SJSA1 (cell line): ENCODE measurements at regions not wholly inside any gene's neighbourhood (a gene's known extent, or its start where the extent isn't known, plus 50 kb on each side); places are given as distances from the start of the nearest gene placed in this dataset.

Experiments
- DNase-seq, 2 experiments: peaks; one replicate each; pipeline ENCODE4 v3.0.0-alpha.2; 2015 to 2020; ENCODE audit warnings: low spot score in 2 of 2, low read depth in 1 of 2
- H3K27ac ChIP-seq: fragments of 250-450 bp; sonication (Bioruptor Pico); 2 replicates; pipeline ENCODE4 v1.5.1; 2020; ENCODE audit warnings: mild to moderate bottlenecking, moderate library complexity
- H3K27me3 ChIP-seq: fragments of 250-450 bp; sonication (Bioruptor Pico); replicated peaks from 2 replicates; pipeline ENCODE4 v1.5.1; 2020; ENCODE audit warnings: mild to moderate bottlenecking, moderate library complexity
- H3K36me3 ChIP-seq: fragments of 250-450 bp; sonication (Bioruptor Pico); 2 replicates; pipeline ENCODE4 v1.5.1; 2020; ENCODE audit warnings: mild to moderate bottlenecking
- H3K4me1 ChIP-seq: fragments of 250-450 bp; sonication (Bioruptor Pico); replicated peaks from 2 replicates; pipeline ENCODE4 v1.6.1; 2021; ENCODE audit warnings: mild to moderate bottlenecking
- H3K4me3 ChIP-seq: fragments of 250-450 bp; sonication (Bioruptor Pico); 2 replicates; pipeline ENCODE4 v1.5.1; 2020; ENCODE audit warnings: mild to moderate bottlenecking
- H3K9me3 ChIP-seq: fragments of 250-450 bp; sonication (Bioruptor Pico); replicated peaks from 2 replicates; pipeline ENCODE4 v1.5.1; 2020; ENCODE audit warnings: mild to moderate bottlenecking

- Histone ChIP-seq H3K36me3 (no peaks in the 10 kb centered on the region), H3K4me3 (no peak overlapping the region), H3K27ac (no peak overlapping the region), H3K9me3 (no peaks in the 10 kb centered on the region), H3K27me3 (no peaks in the 10 kb centered on the region; the same call in 1 of the 2 replicates), H3K4me1 (no peaks in the 10 kb centered on the region)
- no peak for DNase-seq
These were observed 577.2 kb upstream of the MAP3K7 start for GRCh38 chr6:91164105-91164504.

GRCh38 chr6:91161246-91161645 is 574.4 kb upstream of the MAP3K7 start:
- Histone ChIP-seq H3K4me3 (no peak overlapping the region), H3K4me1 (no peaks in the 10 kb centered on the region), H3K27me3 (no peaks in the 10 kb centered on the region), H3K36me3 (no peaks in the 10 kb centered on the region), H3K27ac (no peak overlapping the region), H3K9me3 (no peaks in the 10 kb centered on the region)
- DNase-seq, result no peak

- Histone ChIP-seq H3K4me3 (no peak overlapping the region), H3K27me3 (no peaks in the 10 kb centered on the region), H3K27ac (no peak overlapping the region), H3K36me3 (no peaks in the 10 kb centered on the region), H3K4me1 (peaks cover 13% of the 10 kb centered on the region; the same call in 1 of the 2 replicates), H3K9me3 (no peaks in the 10 kb centered on the region)
- no peak for DNase-seq
These were observed 568.4 kb upstream of the MAP3K7 start for GRCh38 chr6:91155129-91155785.

- no peak overlapping the region for H3K27ac ChIP-seq
- no peaks in the 10 kb centered on the region for H3K36me3 ChIP-seq
- H3K9me3 ChIP-seq, result no peaks in the 10 kb centered on the region
- H3K4me1 ChIP-seq, result peaks cover 13% of the 10 kb centered on the region; the same call in 1 of the 2 replicates
- H3K27me3 ChIP-seq, result 0 out of 2 replicates have a peak, but pooled peaks cover 2% of the 10 kb centered on the region
- no peak for DNase-seq
- H3K4me3 ChIP-seq, result no peak overlapping the region
These were observed 566.0 kb upstream of the MAP3K7 start for GRCh38 chr6:91152824-91153223.

GRCh38 chr6:91149956-91150705 is 563.3 kb upstream of the MAP3K7 start:
- DNase-seq, result no peak
- no peak overlapping the region for H3K27ac ChIP-seq
- H3K36me3 ChIP-seq, result no peaks in the 10 kb centered on the region
- no peak overlapping the region for H3K4me3 ChIP-seq
- H3K27me3 ChIP-seq, result 0 out of 2 replicates have a peak, but pooled peaks cover 2% of the 10 kb centered on the region
- H3K9me3 ChIP-seq, result no peaks in the 10 kb centered on the region
- H3K4me1 ChIP-seq, result peaks cover 10% of the 10 kb centered on the region; the same call in 1 of the 2 replicates

- no peak for DNase-seq
- Histone ChIP-seq H3K4me3 (no peak overlapping the region), H3K27me3 (0 out of 2 replicates have a peak, but pooled peaks cover 2% of the 10 kb centered on the region), H3K27ac (no peak overlapping the region), H3K36me3 (no peaks in the 10 kb centered on the region), H3K9me3 (no peaks in the 10 kb centered on the region), H3K4me1 (peaks cover 6% of the 10 kb centered on the region; the same call in 1 of the 2 replicates)
These were observed 562.5 kb upstream of the MAP3K7 start for GRCh38 chr6:91149246-91149955.

- H3K27ac ChIP-seq, result no peak overlapping the region
- no peak for DNase-seq
- H3K4me3 ChIP-seq, result no peak overlapping the region
- peaks cover 6% of the 10 kb centered on the region; the same call in 1 of the 2 replicates for H3K4me1 ChIP-seq
- 0 out of 2 replicates have a peak, but pooled peaks cover under 1% of the 10 kb centered on the region for H3K27me3 ChIP-seq
- no peaks in the 10 kb centered on the region for H3K9me3 ChIP-seq
- no peaks in the 10 kb centered on the region for H3K36me3 ChIP-seq
These were observed 557.3 kb upstream of the MAP3K7 start for GRCh38 chr6:91144126-91144525.

GRCh38 chr6:91142154-91142553 is 555.3 kb upstream of the MAP3K7 start:
- H3K36me3 ChIP-seq, result no peaks in the 10 kb centered on the region
- no peak overlapping the region for H3K4me3 ChIP-seq
- H3K27me3 ChIP-seq, result no peaks in the 10 kb centered on the region
- H3K27ac ChIP-seq, result no peak overlapping the region
- DNase-seq, result no peak
- peaks cover 6% of the 10 kb centered on the region; the same call in 1 of the 2 replicates for H3K4me1 ChIP-seq
- no peaks in the 10 kb centered on the region for H3K9me3 ChIP-seq

- no peak overlapping the region for H3K4me3 ChIP-seq
- DNase-seq, result no peak
- no peak overlapping the region for H3K27ac ChIP-seq
- no peaks in the 10 kb centered on the region for H3K27me3 ChIP-seq
- no peaks in the 10 kb centered on the region for H3K9me3 ChIP-seq
- peaks cover 6% of the 10 kb centered on the region; the same call in 1 of the 2 replicates for H3K4me1 ChIP-seq
- H3K36me3 ChIP-seq, result no peaks in the 10 kb centered on the region
These were observed 554.5 kb upstream of the MAP3K7 start for GRCh38 chr6:91141346-91141745.

- Histone ChIP-seq H3K27me3 (no peaks in the 10 kb centered on the region), H3K27ac (no peak overlapping the region), H3K4me1 (peaks cover 6% of the 10 kb centered on the region; the same call in 1 of the 2 replicates), H3K9me3 (no peaks in the 10 kb centered on the region), H3K4me3 (no peak overlapping the region), H3K36me3 (no peaks in the 10 kb centered on the region)
- DNase-seq, result no peak
These were observed 553.6 kb upstream of the MAP3K7 start for GRCh38 chr6:91140449-91140848.

GRCh38 chr6:91137286-91137685 is 550.4 kb upstream of the MAP3K7 start:
- Histone ChIP-seq H3K27ac (no peak overlapping the region), H3K4me1 (peaks cover 6% of the 10 kb centered on the region; the same call in 1 of the 2 replicates), H3K9me3 (no peaks in the 10 kb centered on the region), H3K27me3 (no peaks in the 10 kb centered on the region), H3K4me3 (no peak overlapping the region), H3K36me3 (no peaks in the 10 kb centered on the region)
- no peak for DNase-seq

GRCh38 chr6:91135406-91136103 is 548.7 kb upstream of the MAP3K7 start:
- H3K9me3 ChIP-seq, result no peaks in the 10 kb centered on the region
- no peak for DNase-seq
- no peak overlapping the region for H3K27ac ChIP-seq
- peaks cover 4% of the 10 kb centered on the region; the same call in 1 of the 2 replicates for H3K4me1 ChIP-seq
- H3K4me3 ChIP-seq, result no peak overlapping the region
- no peaks in the 10 kb centered on the region for H3K27me3 ChIP-seq
- H3K36me3 ChIP-seq, result no peaks in the 10 kb centered on the region

GRCh38 chr6:91132461-91132860 is 545.6 kb upstream of the MAP3K7 start:
- Histone ChIP-seq H3K9me3 (no peaks in the 10 kb centered on the region), H3K4me1 (no peaks in the 10 kb centered on the region), H3K27me3 (no peaks in the 10 kb centered on the region), H3K4me3 (no peak overlapping the region), H3K36me3 (no peaks in the 10 kb centered on the region), H3K27ac (no peak overlapping the region)
- DNase-seq, result no peak
